ENCODE measurements at regions not wholly inside any gene's neighbourhood (a gene's known extent, or its start where the extent isn't known, plus 50 kb on each side); places are given as distances from the start of the nearest gene placed in this dataset.

- no peaks in the 10 kb centered on the region for H3K27me3 ChIP-seq (replicated peaks; ENCODE audit: control insufficient read depth, insufficient read depth, low read length)
- ChIA-PET POLR2A (no interaction called here), CTCF (no interaction called here)
- no TSS peak for BruUV-seq (replicated peaks)
- no peak overlapping the region for H3K4me3 ChIP-seq (ENCODE audit: low read depth, low read length)
- Mint-ChIP-seq H3K27me3 (ENCODE audit: insufficient read depth, unreplicated experiment) (peaks cover 4% of the 10 kb centered on the region), H3K27ac (ENCODE audit: unreplicated experiment) (no peak overlapping the region), H3K4me1 (ENCODE audit: low read depth, unreplicated experiment) (no peaks in the 10 kb centered on the region), H3K4me3 (ENCODE audit: unreplicated experiment) (no peak overlapping the region), H3K36me3 (ENCODE audit: insufficient read depth, unreplicated experiment) (no peaks in the 10 kb centered on the region), H3K9me3 (ENCODE audit: unreplicated experiment) (no peaks in the 10 kb centered on the region)
- no peak for DNase-seq
- H3K36me3 ChIP-seq (ENCODE audit: control insufficient read depth, insufficient read depth, low read length) = no peaks in the 10 kb centered on the region
- no peaks in the 10 kb centered on the region for H3K9me3 ChIP-seq
- H3K4me1 ChIP-seq = no peaks in the 10 kb centered on the region
- TF ChIP-seq CTCF (IDR thresholded peaks at IDR 0.05; ENCODE audit: insufficient read depth in 1 of 2, low read depth in 1 of 2, low read length in 1 of 2, severe bottlenecking in 1 of 2, unreplicated experiment in 1 of 2) = no peak
- intact Hi-C loops (cut with micrococcal nuclease; ENCODE audit: unreplicated experiment) = no loop called here
These were observed 423.0 kb upstream of the FAM241A start for GRCh38 chr4:111722213-111722720.

DNA sequence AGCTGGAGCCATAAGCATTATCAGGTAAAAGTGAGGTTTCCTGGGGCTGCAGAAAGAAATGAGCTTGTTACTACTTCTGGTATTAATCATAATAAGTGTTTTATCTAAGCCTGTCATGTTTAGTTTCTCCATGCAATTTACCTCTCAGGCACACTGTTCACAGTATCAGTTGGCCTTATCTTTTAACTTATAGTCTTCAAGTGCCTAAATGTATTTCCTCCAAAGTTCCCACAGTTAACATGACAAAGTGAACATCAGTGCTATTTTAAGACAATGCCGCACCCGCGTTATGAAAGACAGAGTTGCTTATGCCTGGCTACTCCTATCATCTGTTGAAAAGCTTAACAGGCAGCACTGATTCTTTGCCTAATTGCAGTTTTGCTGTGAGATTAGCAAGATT lies 408.7 kb upstream of the FAM241A start:
- Histone ChIP-seq H3K9me3 (no peaks in the 10 kb centered on the region), H3K27me3 (replicated peaks; ENCODE audit: control insufficient read depth, insufficient read depth, low read length) (no peaks in the 10 kb centered on the region), H3K4me1 (no peaks in the 10 kb centered on the region), H3K36me3 (ENCODE audit: control insufficient read depth, insufficient read depth, low read length) (no peaks in the 10 kb centered on the region), H3K4me3 (ENCODE audit: low read depth, low read length) (no peak overlapping the region)
- intact Hi-C loops (cut with micrococcal nuclease; ENCODE audit: unreplicated experiment) = no loop called here
- Mint-ChIP-seq H3K27ac (ENCODE audit: unreplicated experiment) (no peak overlapping the region), H3K4me1 (ENCODE audit: low read depth, unreplicated experiment) (no peaks in the 10 kb centered on the region), H3K27me3 (ENCODE audit: insufficient read depth, unreplicated experiment) (no peaks in the 10 kb centered on the region), H3K9me3 (ENCODE audit: unreplicated experiment) (no peaks in the 10 kb centered on the region), H3K36me3 (ENCODE audit: insufficient read depth, unreplicated experiment) (no peaks in the 10 kb centered on the region), H3K4me3 (ENCODE audit: unreplicated experiment) (no peak overlapping the region)
- POLR2A ChIA-PET = no interaction called here
- no peak for TF ChIP-seq CTCF (IDR thresholded peaks at IDR 0.05; ENCODE audit: insufficient read depth in 1 of 2, low read depth in 1 of 2, low read length in 1 of 2, severe bottlenecking in 1 of 2, unreplicated experiment in 1 of 2)
- no TSS peak for BruUV-seq (replicated peaks)
- CTCF ChIA-PET = no interaction called here
- DNase-seq = no peak

DNA sequence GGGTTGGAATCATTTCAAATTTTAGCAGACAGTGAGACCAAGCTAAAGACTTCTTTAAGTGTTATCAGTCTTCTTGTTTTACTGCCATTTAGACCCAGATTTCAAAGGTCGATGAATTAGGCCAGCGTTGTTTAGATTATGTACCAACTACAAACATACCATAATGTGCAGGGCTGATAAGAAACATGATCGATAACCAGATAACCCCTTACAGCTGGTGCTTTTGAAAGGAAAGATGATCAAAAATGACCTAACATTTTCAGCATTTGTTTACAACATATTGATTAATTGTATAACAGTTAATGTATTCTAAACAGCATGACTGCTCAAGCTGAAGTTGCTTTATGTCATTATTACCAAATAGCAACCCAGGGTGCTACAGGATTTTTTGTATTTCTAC lies 400.4 kb upstream of the FAM241A start:
- Histone ChIP-seq H3K4me3 (ENCODE audit: low read depth, low read length) (no peak overlapping the region), H3K36me3 (ENCODE audit: control insufficient read depth, insufficient read depth, low read length) (no peaks in the 10 kb centered on the region), H3K9me3 (no peaks in the 10 kb centered on the region), H3K27me3 (replicated peaks; ENCODE audit: control insufficient read depth, insufficient read depth, low read length) (no peaks in the 10 kb centered on the region), H3K4me1 (no peaks in the 10 kb centered on the region; the same call in none of the 2 replicates)
- Mint-ChIP-seq H3K4me3 (ENCODE audit: unreplicated experiment) (no peak overlapping the region), H3K4me1 (ENCODE audit: low read depth, unreplicated experiment) (peaks cover 6% of the 10 kb centered on the region), H3K27ac (ENCODE audit: unreplicated experiment) (no peak overlapping the region), H3K9me3 (ENCODE audit: unreplicated experiment) (no peaks in the 10 kb centered on the region), H3K27me3 (ENCODE audit: insufficient read depth, unreplicated experiment) (no peaks in the 10 kb centered on the region), H3K36me3 (ENCODE audit: insufficient read depth, unreplicated experiment) (no peaks in the 10 kb centered on the region)
- intact Hi-C loops (cut with micrococcal nuclease; ENCODE audit: unreplicated experiment) = no loop called here
- no TSS peak for BruUV-seq (replicated peaks)
- POLR2A ChIA-PET = no interaction called here
- DNase-seq = peak in 1 of 2 experiments; percentile 3
- CTCF ChIA-PET = no interaction called here
- no peak for TF ChIP-seq CTCF (IDR thresholded peaks at IDR 0.05; ENCODE audit: insufficient read depth in 1 of 2, low read depth in 1 of 2, low read length in 1 of 2, severe bottlenecking in 1 of 2, unreplicated experiment in 1 of 2)
